ENCODE measurements at regions not wholly inside any gene's neighbourhood (a gene's known extent, or its start where the extent isn't known, plus 50 kb on each side); places are given as distances from the start of the nearest gene placed in this dataset.

DNA sequence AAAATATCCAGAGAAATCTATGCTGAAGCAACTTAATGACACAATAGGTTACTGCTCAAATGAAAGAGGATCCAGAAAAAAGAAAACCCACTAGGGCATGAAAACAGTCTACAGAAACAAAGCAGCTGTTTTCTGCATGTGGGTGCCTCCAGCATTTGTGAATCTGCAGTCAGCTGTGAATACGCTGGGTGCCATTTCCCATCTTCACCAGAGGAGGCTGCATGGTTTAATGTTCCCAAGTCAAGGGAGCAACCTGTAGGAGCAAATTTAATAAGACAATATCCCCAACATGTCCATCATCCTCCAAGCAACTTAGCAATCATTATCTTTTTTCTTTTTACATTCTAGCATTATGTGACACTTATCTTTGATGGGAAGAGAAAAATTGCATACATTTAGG, 396.6 kb downstream of the BRINP2 start:
- DNase-seq = no peak

DNA sequence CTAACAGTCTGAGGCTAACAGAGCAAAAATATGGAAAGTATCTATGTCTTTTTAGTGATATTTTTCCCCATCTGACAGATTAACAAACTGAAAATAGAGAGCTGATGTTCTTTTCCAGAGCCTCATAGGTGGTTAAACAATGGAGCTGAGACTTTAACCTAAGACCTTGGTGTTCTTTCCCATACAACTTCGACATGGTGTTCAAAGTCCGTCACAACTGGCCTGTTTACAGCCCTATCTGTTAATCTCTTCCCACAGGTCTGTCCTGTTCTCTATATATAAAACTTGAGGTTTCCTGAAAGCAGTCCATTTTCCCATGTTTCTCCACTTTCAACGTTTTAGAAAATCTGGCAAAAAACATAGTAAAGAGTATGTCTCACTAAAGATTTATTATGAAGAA, 395.7 kb downstream of the BRINP2 start:
- DNase-seq = no peak

DNA sequence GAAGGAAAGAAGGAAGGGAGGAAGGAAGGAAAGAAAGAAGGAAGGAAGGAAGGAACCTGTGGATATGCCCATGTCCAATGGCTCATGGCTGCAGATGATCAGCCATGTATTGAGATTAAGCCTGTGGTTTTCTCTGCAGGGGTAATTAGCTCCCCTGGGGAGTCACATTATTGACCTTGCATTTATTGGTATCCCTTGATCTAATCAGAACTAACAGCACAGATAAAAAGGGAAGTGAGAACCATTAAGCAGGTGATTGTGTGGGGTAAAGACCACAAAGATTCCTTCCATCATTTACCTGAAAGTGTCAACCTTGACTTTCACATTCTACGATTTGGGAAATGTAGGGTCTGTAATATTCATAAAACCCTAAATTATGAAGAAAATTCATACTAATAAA, 390.7 kb downstream of the BRINP2 start:
- DNase-seq = no peak

GRCh38 chr1:177558372-177558771, 387.6 kb downstream of the BRINP2 start:
- DNase-seq = no peak

- DNase-seq = no peak
Observed at GRCh38 chr1:177556163-177556562, 385.4 kb downstream of the BRINP2 start.

- DNase-seq = no peak
Observed at GRCh38 chr1:177547200-177547599, 376.4 kb downstream of the BRINP2 start.

DNA sequence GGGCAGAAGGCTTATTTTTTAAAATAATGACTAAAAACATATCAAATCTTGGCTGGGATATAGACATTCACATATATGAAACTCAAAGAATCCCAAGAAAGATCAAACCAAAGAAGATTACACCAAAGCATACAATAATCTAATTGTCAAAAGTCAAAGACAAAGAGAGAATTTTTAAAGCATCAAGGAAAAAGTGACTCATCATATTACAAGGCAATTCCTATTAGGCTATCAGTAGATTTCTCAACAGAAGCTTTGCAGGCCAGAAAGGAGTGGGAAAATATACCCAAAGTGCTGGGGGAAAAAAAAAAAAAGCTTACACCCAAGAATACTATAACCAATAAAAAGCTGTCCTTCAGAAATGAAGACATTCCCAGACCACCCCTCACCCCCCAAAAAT, 375.6 kb downstream of the BRINP2 start:
- DNase-seq = no peak

DNA sequence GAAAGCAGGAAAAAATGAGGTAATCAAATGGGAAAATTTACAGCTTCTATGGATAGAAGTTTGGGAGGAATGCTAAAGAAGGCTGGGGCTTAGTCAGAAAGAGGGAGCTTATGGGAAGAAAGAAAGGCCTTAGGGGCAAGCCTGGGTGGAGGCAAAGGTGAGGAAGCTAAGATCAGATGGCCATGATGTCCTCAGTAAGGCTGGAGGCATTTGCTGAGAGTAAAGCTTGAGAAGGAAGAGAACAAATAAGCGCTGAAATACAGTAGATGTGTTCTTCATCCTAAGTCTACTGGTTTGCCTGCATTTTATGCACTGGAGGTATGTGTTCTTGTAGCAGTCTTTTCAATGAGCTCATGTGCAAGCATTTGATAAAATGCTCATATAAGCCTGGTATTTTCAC, 355.4 kb downstream of the BRINP2 start:
- no peak for DNase-seq

DNA sequence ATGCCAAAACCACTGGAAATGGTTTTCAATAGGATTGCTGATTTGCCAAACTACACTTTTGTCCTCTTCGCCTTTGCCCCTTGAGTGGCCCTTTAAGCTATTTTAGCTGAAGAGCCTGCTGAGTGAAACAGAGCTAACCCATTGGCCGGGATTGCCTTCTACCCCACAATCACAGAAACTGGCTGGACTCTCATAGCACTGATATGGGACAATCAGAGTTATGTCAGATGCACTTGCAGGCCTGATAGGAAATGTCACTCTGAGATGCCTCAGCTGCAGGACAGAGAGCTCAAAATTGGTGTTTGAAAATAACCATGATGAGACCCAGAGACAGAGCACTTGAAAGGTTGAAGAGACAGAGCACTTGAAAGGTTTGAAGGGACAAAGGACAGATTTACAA, 354.4 kb downstream of the BRINP2 start:
- no peak for DNase-seq

DNA sequence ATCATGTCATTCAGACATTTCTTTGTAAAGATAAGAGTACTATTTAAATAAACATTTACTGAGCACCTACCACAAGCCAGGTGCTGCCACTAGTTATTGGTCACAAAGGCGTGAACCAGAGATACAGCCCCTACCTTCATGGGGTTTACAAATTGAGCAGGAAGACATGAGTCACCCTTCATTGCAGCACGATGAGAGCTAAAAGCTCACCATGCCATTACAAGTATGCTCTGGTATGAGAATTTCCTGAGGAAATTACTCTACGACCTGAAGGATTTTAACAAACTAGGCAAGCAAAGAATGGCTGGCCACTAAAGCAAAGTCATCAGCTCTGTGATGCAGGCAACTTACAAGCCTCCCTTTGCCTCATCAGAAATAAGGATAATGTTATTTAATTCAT, 346.8 kb downstream of the BRINP2 start:
- no peak for DNase-seq

DNA sequence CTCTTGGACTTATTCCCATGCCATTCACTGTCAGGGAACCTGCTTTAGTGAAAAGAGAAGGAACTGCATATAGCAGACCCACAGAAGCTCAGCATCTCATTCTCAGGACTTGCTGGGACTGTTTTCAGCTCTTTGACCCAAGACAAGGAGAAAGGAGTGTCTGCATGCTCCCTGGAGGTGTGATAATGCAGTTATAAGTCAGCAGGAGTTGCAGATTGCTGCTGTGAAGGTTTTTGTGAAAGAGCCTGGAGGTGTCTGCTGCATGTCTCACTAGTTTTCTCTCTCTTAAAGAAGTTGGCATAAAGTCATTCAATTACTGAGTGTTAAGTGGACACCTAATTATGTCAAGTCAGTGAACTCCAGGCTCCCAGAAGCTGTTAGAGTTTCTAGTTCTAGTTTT, 343.4 kb downstream of the BRINP2 start:
- DNase-seq = no peak

DNA sequence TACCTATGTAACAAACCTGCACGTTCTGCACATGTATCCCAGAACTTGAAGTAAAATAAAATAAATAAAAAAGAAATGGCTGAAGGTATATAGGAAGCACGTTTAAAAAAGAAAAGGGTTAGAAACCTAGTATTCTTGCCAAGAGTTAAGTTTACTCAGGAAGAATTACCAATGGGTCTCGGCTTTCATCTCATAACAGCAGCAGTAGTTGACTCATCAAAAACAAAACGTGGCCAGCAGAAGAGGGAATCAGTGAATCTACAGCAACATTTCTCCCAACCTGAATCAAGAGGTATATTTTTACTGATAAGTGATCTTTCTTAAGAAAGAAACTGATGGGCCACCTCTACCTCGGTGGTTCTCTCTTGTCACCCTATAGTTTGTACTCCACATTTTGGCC, 340.3 kb downstream of the BRINP2 start:
- DNase-seq = no peak

GRCh38 chr1:177505905-177506590, 335.3 kb downstream of the BRINP2 start:
- no peak for DNase-seq

DNA sequence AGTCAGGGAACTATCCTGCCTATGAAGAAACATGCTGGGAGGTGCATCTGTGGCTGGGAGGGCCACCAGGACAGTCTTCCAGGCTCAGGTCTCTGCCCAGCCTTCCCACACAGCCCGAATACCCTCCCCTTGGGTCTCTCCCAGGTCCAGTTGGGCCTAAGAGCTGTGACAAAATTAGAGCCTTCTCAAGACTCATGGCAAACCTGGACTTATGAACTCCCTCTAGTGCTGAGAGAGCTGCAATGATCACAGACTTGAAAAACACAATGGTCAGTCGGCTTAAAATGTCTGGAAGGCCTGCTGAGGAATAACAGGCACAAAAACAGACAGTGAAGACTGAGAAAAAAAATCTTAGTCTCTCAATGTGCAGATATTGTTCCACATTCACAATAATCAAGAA, 325.1 kb downstream of the BRINP2 start:
- DNase-seq = no peak

GRCh38 chr1:177490786-177491185, 320.0 kb downstream of the BRINP2 start:
- DNase-seq = no peak

DNA sequence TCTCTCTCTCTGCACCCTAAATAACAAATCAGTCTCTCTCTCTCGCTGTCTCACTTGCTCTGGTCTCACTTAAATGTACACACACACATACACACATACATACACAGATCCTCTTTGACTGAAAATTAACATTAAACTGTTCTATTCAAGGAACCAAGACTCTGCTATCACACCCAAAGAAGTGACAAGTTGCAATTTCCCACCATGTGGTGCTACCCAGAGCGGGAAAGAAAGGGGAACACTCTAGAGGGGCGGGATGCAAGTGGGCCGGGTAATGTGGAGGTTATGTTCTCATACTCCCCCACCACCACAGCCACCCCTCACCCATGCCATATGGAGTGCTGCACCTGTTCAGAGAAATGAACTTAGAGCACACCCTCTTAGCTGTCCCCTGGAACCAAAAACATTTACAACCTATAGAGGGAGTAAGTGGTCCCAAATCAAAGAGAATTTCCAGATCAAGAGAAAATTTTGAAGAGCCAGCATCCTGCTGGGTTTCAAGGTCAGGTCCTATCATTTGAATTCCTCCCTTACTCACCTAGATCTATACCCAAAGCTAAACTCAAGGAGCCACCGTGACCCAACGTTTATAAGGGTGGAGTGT, 319.4 kb downstream of the BRINP2 start:
- no peak for DNase-seq

GRCh38 chr1:177488722-177489121, 318.0 kb downstream of the BRINP2 start:
- no peak for DNase-seq

GRCh38 chr1:177487481-177487880, 316.7 kb downstream of the BRINP2 start:
- DNase-seq = no peak

DNA sequence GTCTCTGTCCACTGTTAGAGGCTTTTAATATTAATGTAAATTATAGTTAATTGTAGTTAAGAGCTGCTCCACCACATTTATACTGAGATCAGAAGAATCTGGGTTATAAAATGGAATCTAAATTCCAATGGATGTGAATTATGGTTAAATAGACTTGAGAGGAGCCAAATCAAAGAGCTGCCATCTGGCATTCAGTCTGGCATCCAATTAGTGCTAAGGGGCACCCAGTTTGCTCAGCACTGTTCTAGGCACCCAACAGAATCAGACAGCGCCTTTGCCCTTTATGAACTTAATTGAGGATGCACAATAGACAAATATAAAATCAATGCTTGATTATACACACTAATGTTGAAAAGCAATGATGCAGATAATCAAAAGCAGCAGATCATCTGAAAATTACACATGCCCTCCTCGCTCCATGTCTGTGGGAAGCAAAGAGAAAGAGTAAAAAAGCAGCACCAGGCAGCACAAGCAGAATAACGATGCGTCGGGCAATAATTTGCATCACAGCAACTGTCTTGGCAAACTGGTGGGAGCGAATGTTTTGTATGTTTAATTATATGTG, 310.1 kb downstream of the BRINP2 start:
- DNase-seq = no peak

GRCh38 chr1:177479600-177479999, 308.8 kb downstream of the BRINP2 start:
- DNase-seq = no peak

GRCh38 chr1:177476676-177477075, 305.9 kb downstream of the BRINP2 start:
- no peak for DNase-seq

DNA sequence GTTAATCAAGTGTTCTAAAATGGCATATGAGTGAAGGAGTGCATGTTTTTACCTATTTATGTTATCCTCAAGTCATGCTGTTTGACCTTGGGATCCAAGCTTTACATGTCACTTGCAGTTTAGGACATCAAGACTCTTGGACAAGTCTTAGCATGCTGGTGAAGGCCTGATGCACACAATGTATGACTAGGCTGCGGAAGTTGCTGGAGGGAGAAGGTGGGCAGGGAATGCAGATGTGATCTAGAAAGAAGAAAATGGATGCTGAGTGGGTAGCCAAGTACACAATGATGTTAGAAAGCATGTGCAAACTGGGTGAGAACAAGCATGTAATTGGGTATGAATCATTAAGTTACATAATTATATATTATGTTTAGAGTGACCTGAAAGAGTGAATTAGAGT, 301.8 kb downstream of the BRINP2 start:
- no peak for DNase-seq

DNA sequence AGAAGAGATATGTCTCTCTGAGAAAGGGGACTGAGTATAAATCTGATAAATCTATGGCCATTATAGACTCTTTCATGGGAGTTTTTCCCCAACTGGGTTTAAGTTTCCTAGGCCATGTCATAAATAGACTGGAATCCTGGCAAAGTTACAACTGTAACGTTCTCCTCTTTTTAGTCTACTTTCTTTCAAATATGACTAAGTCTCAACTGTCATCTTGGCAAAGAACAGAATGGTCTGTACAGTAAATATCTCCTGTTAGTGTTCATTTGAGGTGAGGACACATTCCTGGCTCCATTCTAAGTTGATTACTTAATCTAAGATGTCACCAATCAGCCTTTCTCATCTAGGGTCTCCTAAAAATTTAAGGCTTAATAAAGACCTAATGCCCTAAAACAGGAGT, 300.5 kb downstream of the BRINP2 start:
- no peak for DNase-seq

GRCh38 chr1:177469519-177469918, 298.8 kb downstream of the BRINP2 start:
- DNase-seq = no peak

GRCh38 chr1:177466286-177466685, 295.5 kb downstream of the BRINP2 start:
- DNase-seq = no peak
